ENCODE measurements at regions not wholly inside any gene's neighbourhood (a gene's known extent, or its start where the extent isn't known, plus 50 kb on each side); places are given as distances from the start of the nearest gene placed in this dataset.

DNA sequence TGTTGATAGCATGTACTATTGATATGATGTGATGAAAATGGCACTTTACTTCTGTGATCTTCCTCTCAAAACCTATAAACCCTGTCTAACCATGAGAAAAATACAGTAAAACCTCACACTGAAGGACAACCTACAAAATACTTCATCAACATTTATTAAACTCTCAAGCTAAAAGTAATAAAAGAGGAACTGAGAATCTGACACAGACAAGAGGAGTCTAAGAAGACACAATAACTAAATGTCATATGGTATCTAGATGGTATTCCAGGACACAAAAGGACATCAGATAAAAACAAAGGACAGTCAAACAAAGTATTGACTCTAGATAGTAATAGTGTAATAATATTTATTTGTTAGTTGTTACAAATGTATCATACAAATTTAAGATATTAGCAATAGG is 655.3 kb downstream of the SH3BGRL start:
- TF ChIP-seq POLR2AphosphoS5 (IDR thresholded peaks at IDR 0.05) (no peak), POLR2A (IDR thresholded peaks at IDR 0.05) (no peak), EP300 (IDR thresholded peaks at IDR 0.05; ENCODE audit: low read depth) (no peak)
- TF ChIP-seq, protein P1, sequence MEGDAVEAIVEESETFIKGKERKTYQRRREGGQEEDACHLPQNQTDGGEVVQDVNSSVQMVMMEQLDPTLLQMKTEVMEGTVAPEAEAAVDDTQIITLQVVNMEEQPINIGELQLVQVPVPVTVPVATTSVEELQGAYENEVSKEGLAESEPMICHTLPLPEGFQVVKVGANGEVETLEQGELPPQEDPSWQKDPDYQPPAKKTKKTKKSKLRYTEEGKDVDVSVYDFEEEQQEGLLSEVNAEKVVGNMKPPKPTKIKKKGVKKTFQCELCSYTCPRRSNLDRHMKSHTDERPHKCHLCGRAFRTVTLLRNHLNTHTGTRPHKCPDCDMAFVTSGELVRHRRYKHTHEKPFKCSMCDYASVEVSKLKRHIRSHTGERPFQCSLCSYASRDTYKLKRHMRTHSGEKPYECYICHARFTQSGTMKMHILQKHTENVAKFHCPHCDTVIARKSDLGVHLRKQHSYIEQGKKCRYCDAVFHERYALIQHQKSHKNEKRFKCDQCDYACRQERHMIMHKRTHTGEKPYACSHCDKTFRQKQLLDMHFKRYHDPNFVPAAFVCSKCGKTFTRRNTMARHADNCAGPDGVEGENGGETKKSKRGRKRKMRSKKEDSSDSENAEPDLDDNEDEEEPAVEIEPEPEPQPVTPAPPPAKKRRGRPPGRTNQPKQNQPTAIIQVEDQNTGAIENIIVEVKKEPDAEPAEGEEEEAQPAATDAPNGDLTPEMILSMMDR (IDR thresholded peaks at IDR 0.05), result no peak
- in situ Hi-C loops (cut with MboI; ENCODE audit: low pct_ligation_motif_present in 1 of 4, low pct_unique_long_range_greater_than_20kb in 1 of 4, low sequenced_read_pairs in 3 of 4), result no loop called here
- intact Hi-C loops (cut with DNase I; ENCODE audit: low total_unique reads), result no loop called here

DNA sequence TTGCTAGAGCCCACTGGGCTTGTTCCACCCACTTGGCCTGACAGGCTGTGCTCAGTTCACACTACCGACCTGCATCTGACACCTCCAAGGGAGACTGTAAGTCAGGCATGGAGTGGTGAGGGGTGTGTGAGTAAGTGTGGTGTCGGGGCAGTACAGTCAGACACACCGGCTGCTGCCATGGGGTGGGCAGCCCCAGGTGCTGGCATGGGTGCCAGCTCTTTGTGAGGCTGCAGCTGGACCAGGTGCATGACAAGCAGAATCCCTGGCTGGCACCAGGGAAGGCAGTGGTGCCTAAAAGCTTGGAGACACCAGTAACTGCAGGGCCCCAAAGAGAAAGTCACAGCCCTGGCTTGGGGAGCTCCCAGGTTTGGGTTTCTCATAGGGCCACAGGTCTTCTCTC is 665.0 kb downstream of the SH3BGRL start:
- H3K27me3 ChIP-seq, result no peaks in the 10 kb centered on the region
- in situ Hi-C loops (cut with MboI; ENCODE audit: low pct_ligation_motif_present in 1 of 4, low pct_unique_long_range_greater_than_20kb in 1 of 4, low sequenced_read_pairs in 3 of 4) (no loop called here), intact Hi-C loops (cut with DNase I; ENCODE audit: low total_unique reads) (no loop called here)
- no peaks in the 10 kb centered on the region for H3K4me1 ChIP-seq
- no peak for DNase-seq
- no peak overlapping the region for H3K27ac ChIP-seq
- H3K4me3 ChIP-seq, result no peak overlapping the region
- no peak for TF ChIP-seq POLR2AphosphoS5 (IDR thresholded peaks at IDR 0.05)
- no peak for TF ChIP-seq EP300 (IDR thresholded peaks at IDR 0.05; ENCODE audit: low read depth)
- TF ChIP-seq POLR2A (IDR thresholded peaks at IDR 0.05), result no peak
- TF ChIP-seq, protein P1 (IDR thresholded peaks at IDR 0.05), result no peak
- 81% methylated on average over 3 of the region's 3 CpGs; no CpG with 5 or more reads in 1 of the 2 donors for WGBS, 2 donors (ENCODE audit: low coverage in 1 of 2)
- H3K36me3 ChIP-seq, result no peaks in the 10 kb centered on the region
- H3K9me3 ChIP-seq, result no peaks in the 10 kb centered on the region

More for the DNA sequence above, 655.3 kb downstream of the SH3BGRL start:
- no peak overlapping the region for H3K4me3 ChIP-seq
- no peaks in the 10 kb centered on the region for H3K4me1 ChIP-seq
- no peaks in the 10 kb centered on the region for H3K27me3 ChIP-seq
- H3K36me3 ChIP-seq, result no peaks in the 10 kb centered on the region
- no peak for DNase-seq
- no peaks in the 10 kb centered on the region for H3K9me3 ChIP-seq
- no peak overlapping the region for H3K27ac ChIP-seq

DNA sequence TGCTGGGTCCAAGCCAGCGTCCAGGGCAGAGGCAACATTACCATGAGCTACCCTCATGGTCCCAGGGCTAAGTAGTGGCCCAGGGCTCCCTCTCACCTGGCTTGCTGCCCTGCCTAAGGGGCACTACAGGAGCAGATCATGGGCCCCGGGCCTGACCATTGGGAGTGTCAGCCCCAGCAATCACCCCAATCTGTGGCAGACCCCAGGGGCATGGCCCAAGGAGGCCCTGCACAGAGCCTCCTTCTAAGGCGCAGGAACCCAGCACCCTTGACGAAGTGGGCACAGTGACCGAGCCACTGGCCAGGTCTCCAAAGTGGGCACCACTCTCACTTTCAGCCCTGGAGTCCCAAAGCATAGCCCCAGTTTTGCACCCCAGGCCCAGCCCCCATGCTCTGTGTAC is 667.1 kb downstream of the SH3BGRL start:
- H3K27ac ChIP-seq, result no peak overlapping the region
- H3K27me3 ChIP-seq, result no peaks in the 10 kb centered on the region
- no peaks in the 10 kb centered on the region for H3K36me3 ChIP-seq
- TF ChIP-seq POLR2A (IDR thresholded peaks at IDR 0.05), result no peak
- TF ChIP-seq, protein P1 (IDR thresholded peaks at IDR 0.05), result no peak
- no peak for TF ChIP-seq EP300 (IDR thresholded peaks at IDR 0.05; ENCODE audit: low read depth)
- TF ChIP-seq POLR2AphosphoS5 (IDR thresholded peaks at IDR 0.05), result no peak
- no peaks in the 10 kb centered on the region for H3K4me1 ChIP-seq
- no peaks in the 10 kb centered on the region for H3K9me3 ChIP-seq
- in situ Hi-C loops (cut with MboI; ENCODE audit: low pct_ligation_motif_present in 1 of 4, low pct_unique_long_range_greater_than_20kb in 1 of 4, low sequenced_read_pairs in 3 of 4), result no loop called here
- 81% methylated on average over 5 of the region's 5 CpGs; no CpG with 5 or more reads in 1 of the 2 donors for WGBS, 2 donors (ENCODE audit: low coverage in 1 of 2)
- DNase-seq, result no peak
- no peak overlapping the region for H3K4me3 ChIP-seq
- intact Hi-C loops (cut with DNase I; ENCODE audit: low total_unique reads), result no loop called here

DNA sequence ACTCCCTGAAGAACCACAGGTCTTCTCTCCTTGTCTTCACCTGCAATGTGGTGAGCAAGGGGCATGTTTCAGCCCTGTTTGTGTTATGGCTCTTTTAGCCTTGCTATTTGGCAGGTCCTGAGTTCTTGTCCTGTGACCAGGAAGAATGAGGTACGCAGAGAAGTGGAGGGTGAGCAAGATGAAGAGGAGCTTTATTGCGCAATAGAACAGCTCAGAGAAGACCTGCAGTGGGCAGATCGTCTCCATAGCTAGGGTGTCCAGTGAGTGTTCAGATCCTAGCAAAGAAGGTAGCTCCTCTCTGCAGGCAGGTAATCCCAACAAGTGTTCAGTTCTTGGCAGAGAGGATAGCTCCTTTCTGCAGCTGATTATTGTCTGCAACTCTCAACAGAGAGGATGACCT is 672.9 kb downstream of the SH3BGRL start:
- Histone ChIP-seq H3K4me1 (no peaks in the 10 kb centered on the region), H3K27ac (no peak overlapping the region), H3K36me3 (no peaks in the 10 kb centered on the region), H3K9me3 (no peaks in the 10 kb centered on the region), H3K27me3 (no peaks in the 10 kb centered on the region), H3K4me3 (no peak overlapping the region)
- DNase-seq, result no peak
- TF ChIP-seq, protein P1 (IDR thresholded peaks at IDR 0.05), result no peak
- TF ChIP-seq POLR2AphosphoS5 (IDR thresholded peaks at IDR 0.05), result no peak
- no peak for TF ChIP-seq POLR2A (IDR thresholded peaks at IDR 0.05)
- no peak for TF ChIP-seq EP300 (IDR thresholded peaks at IDR 0.05; ENCODE audit: low read depth)
- intact Hi-C loops (cut with DNase I; ENCODE audit: low total_unique reads) (loop anchor here (10.0 kb wide), 1 partner anchor 510 kb away; no protein-coding TSS in a partner anchor), in situ Hi-C loops (cut with MboI; ENCODE audit: low pct_ligation_motif_present in 1 of 4, low pct_unique_long_range_greater_than_20kb in 1 of 4, low sequenced_read_pairs in 3 of 4) (no loop called here)
- 78% methylated on average over 3 of the region's 3 CpGs; no CpG with 5 or more reads in 1 of the 2 donors for WGBS, 2 donors (ENCODE audit: low coverage in 1 of 2)

Data from transverse colon (tissue), 4 donors.